Spleen (tissue), 11 donors: ENCODE measurements at regions not wholly inside any gene's neighbourhood (a gene's known extent, or its start where the extent isn't known, plus 50 kb on each side); places are given as distances from the start of the nearest gene placed in this dataset.

Experiments used
- DNase-seq: peaks from one replicate; pipeline ENCODE4 v3.0.0-alpha.2; 2020
- H3K27ac ChIP-seq, 8 donors: fragments of 200-600 bp; sonication (generic) in 7 of 8; 1 replicate in 4 of 8; 2 replicates in 4 of 8; pipeline versions ENCODE4 v1.5.0 to v1.8.0; 2016 to 2021; ENCODE audit warnings: inconsistent platforms in 4 of 8, mild to moderate bottlenecking in 4 of 8, moderate library complexity in 1 of 8
- H3K27me3 ChIP-seq, 7 donors: fragments of 200-600 bp; sonication (generic) in 6 of 7; replicated peaks in 1 of 7; 1 replicate in 4 of 7; 2 replicates in 3 of 7; pipeline versions ENCODE4 v1.5.0 to v1.8.0; 2016 to 2021; ENCODE audit warnings: inconsistent platforms in 3 of 7, mild to moderate bottlenecking in 1 of 7
- H3K36me3 ChIP-seq, 6 donors: fragments of 200-600 bp; sonication (generic) in 5 of 6; 1 replicate in 4 of 6; 2 replicates in 2 of 6; pipeline versions ENCODE4 v1.5.0 to v1.8.0; 2016 to 2021; ENCODE audit warnings: inconsistent platforms in 2 of 6
- H3K4me1 ChIP-seq, 6 donors: fragments of 200-600 bp; sonication (generic) in 5 of 6; 1 replicate in 3 of 6; 2 replicates in 3 of 6; pipeline versions ENCODE4 v1.5.0 to v1.8.0; 2016 to 2021; ENCODE audit warnings: inconsistent platforms in 3 of 6
- H3K4me3 ChIP-seq, 8 donors: fragments of 200-600 bp; sonication (generic) in 7 of 8; 1 replicate in 4 of 8; 2 replicates in 4 of 8; pipeline versions ENCODE4 v1.5.0 to v1.8.0; 2016 to 2021; ENCODE audit warnings: inconsistent platforms in 4 of 8, mild to moderate bottlenecking in 4 of 8, moderate library complexity in 2 of 8
- H3K9me3 ChIP-seq, 8 donors: fragments of 200-600 bp; sonication (generic) in 7 of 8; 1 replicate in 4 of 8; 2 replicates in 4 of 8; pipeline versions ENCODE4 v1.5.0 to v1.8.0; 2016 to 2021; ENCODE audit warnings: inconsistent platforms in 4 of 8
- POLR2A ChIP-seq, 3 donors: fragments of 450-650 bp; IDR thresholded peaks; one replicate each; pipeline ENCODE4 v1.5.1; 2017; ENCODE audit warnings: antibody characterized with exemption in 3 of 3, mild to moderate bottlenecking in 1 of 3
- POLR2AphosphoS5 ChIP-seq, 3 donors: sonication (generic); formaldehyde crosslinking; IDR thresholded peaks; one replicate each; pipeline ENCODE4 v1.5.1; 2017; ENCODE audit warnings: antibody characterized with exemption in 3 of 3
- WGBS, 5 donors: extraction: QIAGEN DNeasy Blood & Tissue Kit in 3 of 5; methylation state at CpG; one replicate each; pipeline versions ENCODE4 v1.1.5 to v1.1.7; 2013 to 2018; 5-methylcytosine and 5-hydroxymethylcytosine counted together
- intact Hi-C: fragments of 100-400 bp; cut with DNase I; formaldehyde crosslinking; loops from one replicate; pipeline ENCODE4 v1.15.0; 2023; ENCODE audit warnings: low total_unique reads
- TF ChIP-seq, protein P1 (sequence below), 11 experiments: fragments of 200-600 bp in 7 of 11; fragments of 450-650 bp in 4 of 11; sonication (generic) in 4 of 11; IDR thresholded peaks in 8 of 11; conservative IDR thresholded peaks in 3 of 11; 1 replicate in 7 of 11; 2 replicates in 4 of 11; pipeline versions ENCODE4 v1.4.0 to v1.8.0; 2016 to 2021; ENCODE audit warnings: antibody characterized with exemption in 11 of 11, inconsistent platforms in 4 of 11, mild to moderate bottlenecking in 1 of 11
- donor health status: healthy with polysubstance abuse.
- donor health status: DM: no; HTN: no; CAD: no; lungs with moderate emphysema.
- donor health status: DM: no; HTN: no; CAD: no.
- donor health status: Bipolar disorder and iron deficiency.
- donor health status: healthy.
- donor health status: DM: no; HTN: no; CAD: no.
- donor health status: DM: yes; HTN: yes; CAD: no.

DNA sequence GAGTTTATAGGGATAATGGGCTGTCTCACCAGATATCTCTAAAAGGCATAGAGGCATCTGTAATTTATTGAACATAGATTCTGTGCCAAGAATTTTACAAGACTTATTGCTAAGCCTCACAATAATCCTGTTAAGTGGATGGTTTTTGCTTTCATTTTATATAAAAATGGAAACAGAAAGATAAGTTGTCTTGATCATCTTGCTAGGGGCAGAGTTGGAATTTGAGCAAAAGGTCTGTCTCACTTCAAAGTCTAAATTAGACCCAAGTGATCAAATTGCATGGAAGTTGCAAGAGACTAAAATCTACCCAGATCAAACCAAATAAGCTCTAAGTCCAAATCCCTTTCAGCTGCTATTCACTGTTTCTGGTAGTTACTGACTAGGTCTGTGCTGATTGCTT lies 95.3 kb upstream of the SOX11 start:
- H3K36me3 ChIP-seq: no peaks in the 10 kb centered on the region
- TF ChIP-seq, protein P1, sequence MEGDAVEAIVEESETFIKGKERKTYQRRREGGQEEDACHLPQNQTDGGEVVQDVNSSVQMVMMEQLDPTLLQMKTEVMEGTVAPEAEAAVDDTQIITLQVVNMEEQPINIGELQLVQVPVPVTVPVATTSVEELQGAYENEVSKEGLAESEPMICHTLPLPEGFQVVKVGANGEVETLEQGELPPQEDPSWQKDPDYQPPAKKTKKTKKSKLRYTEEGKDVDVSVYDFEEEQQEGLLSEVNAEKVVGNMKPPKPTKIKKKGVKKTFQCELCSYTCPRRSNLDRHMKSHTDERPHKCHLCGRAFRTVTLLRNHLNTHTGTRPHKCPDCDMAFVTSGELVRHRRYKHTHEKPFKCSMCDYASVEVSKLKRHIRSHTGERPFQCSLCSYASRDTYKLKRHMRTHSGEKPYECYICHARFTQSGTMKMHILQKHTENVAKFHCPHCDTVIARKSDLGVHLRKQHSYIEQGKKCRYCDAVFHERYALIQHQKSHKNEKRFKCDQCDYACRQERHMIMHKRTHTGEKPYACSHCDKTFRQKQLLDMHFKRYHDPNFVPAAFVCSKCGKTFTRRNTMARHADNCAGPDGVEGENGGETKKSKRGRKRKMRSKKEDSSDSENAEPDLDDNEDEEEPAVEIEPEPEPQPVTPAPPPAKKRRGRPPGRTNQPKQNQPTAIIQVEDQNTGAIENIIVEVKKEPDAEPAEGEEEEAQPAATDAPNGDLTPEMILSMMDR (IDR thresholded peaks at IDR 0.05 in 8 of 11, conservative IDR thresholded peaks at IDR 0.05 in 3 of 11): no peak
- TF ChIP-seq POLR2AphosphoS5 (IDR thresholded peaks at IDR 0.05) (no peak), POLR2A (IDR thresholded peaks at IDR 0.05) (no peak)
- no peak overlapping the region for H3K27ac ChIP-seq
- peaks cover 0 to 2% (median 0%) of the 10 kb centered on the region in 8 donors for H3K9me3 ChIP-seq
- intact Hi-C loops: no loop called here
- H3K4me3 ChIP-seq: no peak overlapping the region
- no peaks in the 10 kb centered on the region for H3K4me1 ChIP-seq
- no peaks in the 10 kb centered on the region for H3K27me3 ChIP-seq
- DNase-seq: no peak

DNA sequence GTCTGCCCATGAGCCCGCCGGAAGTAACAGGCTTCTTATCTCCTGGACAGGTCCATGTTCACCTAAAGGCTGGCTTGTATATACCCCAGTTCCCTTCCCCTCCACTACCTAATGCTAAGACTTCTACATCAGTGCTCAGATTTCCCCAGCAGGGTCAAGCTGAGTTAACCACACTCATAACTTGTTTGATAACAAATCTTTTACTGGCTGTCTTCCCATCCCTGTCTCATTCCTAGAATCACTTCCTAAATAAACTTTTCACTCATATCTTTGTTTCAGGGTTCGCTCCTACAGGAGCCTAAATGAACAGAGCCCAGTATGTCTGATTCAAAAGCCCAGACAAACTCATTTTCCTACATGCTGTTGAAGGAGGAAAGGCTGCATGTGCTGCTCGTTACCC lies 94.0 kb upstream of the SOX11 start:
- Histone ChIP-seq H3K27ac (no peak overlapping the region), H3K36me3 (no peaks in the 10 kb centered on the region), H3K27me3 (no peaks in the 10 kb centered on the region), H3K4me3 (no peak overlapping the region), H3K9me3 (peaks cover 0 to 14% (median 0%) of the 10 kb centered on the region in 8 donors), H3K4me1 (no peaks in the 10 kb centered on the region)
- TF ChIP-seq POLR2A (IDR thresholded peaks at IDR 0.05): no peak
- 83 to 88% (median 86%) methylated on average over 4 of the region's 4 CpGs for WGBS, 5 donors
- no peak for DNase-seq
- intact Hi-C loops: no loop called here

DNA sequence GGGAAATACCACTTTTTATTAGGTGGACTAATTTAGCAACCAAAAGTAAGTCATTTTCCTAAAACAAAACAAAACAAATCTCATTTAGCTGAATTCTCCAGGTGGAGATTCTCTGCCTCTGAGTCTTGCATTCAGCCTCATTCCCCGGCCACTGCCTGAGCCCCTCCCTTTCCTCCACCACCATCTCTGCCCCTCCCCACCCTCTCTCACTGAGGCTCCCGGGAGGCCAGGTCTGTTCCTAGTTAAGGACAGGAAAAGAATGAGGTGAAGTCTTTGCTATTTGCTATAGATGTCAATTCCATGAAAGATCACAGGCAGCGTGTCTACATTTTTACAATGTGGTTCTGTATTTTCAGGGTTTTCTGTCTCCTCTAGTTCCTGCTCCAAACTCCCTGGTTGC lies 83.0 kb upstream of the SOX11 start:
- intact Hi-C loops: no loop called here
- TF ChIP-seq POLR2AphosphoS5 (IDR thresholded peaks at IDR 0.05) (no peak), POLR2A (IDR thresholded peaks at IDR 0.05) (no peak)
- TF ChIP-seq, protein P1 (IDR thresholded peaks at IDR 0.05 in 8 of 11, conservative IDR thresholded peaks at IDR 0.05 in 3 of 11): no peak
- Histone ChIP-seq H3K9me3 (peaks cover 0 to 28% (median 0%) of the 10 kb centered on the region in 8 donors), H3K36me3 (no peaks in the 10 kb centered on the region), H3K27ac (no peak overlapping the region), H3K4me3 (no peak overlapping the region), H3K27me3 (peaks cover 0 to 7% (median 0%) of the 10 kb centered on the region in 7 donors), H3K4me1 (no peaks in the 10 kb centered on the region)
- 13 to 37% (median 35%) methylated on average over 3 of the region's 3 CpGs for WGBS, 5 donors
- DNase-seq: no peak

DNA sequence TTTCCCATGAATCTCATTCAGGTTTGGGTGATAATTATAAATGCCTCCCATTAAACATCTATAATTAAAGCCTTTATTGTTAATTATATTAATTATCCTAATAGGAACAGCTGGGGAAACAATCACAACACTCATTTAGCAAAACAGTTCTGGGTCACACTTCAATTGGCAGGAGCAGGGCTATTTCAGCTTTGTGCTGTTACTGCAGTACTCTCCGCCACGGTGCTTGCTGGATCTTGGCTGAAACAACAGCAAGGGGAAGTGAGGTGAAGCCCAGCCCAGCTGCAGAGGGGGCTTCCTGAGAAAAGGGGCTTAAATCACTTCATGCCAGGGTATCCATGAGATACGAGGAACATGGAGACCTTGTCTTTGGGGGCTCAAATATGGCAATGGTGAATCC lies 79.5 kb upstream of the SOX11 start:
- peaks cover 0 to 28% (median 0%) of the 10 kb centered on the region in 8 donors for H3K9me3 ChIP-seq
- no peak for DNase-seq
- H3K4me1 ChIP-seq: no peaks in the 10 kb centered on the region
- intact Hi-C loops: no loop called here
- TF ChIP-seq, protein P1 (IDR thresholded peaks at IDR 0.05 in 8 of 11, conservative IDR thresholded peaks at IDR 0.05 in 3 of 11): no peak
- no peak for TF ChIP-seq POLR2A (IDR thresholded peaks at IDR 0.05)
- no peak for TF ChIP-seq POLR2AphosphoS5 (IDR thresholded peaks at IDR 0.05)
- no peaks in the 10 kb centered on the region for H3K36me3 ChIP-seq
- peaks cover 0 to 10% (median 0%) of the 10 kb centered on the region in 7 donors for H3K27me3 ChIP-seq
- H3K27ac ChIP-seq: no peak overlapping the region
- WGBS, 5 donors: 64 to 81% (median 76%) methylated on average over 3 of the region's 3 CpGs
- no peak overlapping the region for H3K4me3 ChIP-seq

DNA sequence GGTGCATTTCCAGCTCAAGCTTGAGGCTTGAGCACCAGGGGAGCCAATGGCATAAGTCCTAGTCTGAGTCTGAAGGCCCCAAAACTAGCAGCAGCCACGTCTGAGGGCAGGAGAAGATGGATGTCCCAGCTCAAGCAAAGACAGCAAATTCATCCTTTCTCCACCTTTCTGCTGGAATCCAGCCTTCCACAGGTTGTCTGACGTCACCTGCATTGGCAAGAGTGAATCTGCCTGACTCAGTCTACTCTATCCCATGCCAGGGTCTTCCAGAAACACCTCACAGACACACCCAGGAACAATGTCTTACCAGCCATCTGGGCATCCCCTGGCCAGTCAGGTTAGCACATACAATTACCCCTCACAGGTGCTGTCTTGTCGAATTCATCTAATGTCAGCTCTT lies 76.2 kb upstream of the SOX11 start:
- Histone ChIP-seq H3K36me3 (no peaks in the 10 kb centered on the region), H3K4me1 (no peaks in the 10 kb centered on the region), H3K27me3 (peaks cover 0 to 3% (median 0%) of the 10 kb centered on the region in 7 donors), H3K27ac (no peak overlapping the region), H3K4me3 (no peak overlapping the region), H3K9me3 (peaks cover 0 to 19% (median 0%) of the 10 kb centered on the region in 8 donors)
- intact Hi-C loops: no loop called here
- DNase-seq: no peak
- TF ChIP-seq, protein P1 (IDR thresholded peaks at IDR 0.05 in 8 of 11, conservative IDR thresholded peaks at IDR 0.05 in 3 of 11): no peak
- no peak for TF ChIP-seq POLR2AphosphoS5 (IDR thresholded peaks at IDR 0.05)
- TF ChIP-seq POLR2A (IDR thresholded peaks at IDR 0.05): no peak
- WGBS, 5 donors: 46 to 74% (median 62%) methylated on average over 3 of the region's 3 CpGs
